ENCODE measurements at regions not wholly inside any gene's neighbourhood (a gene's known extent, or its start where the extent isn't known, plus 50 kb on each side); places are given as distances from the start of the nearest gene placed in this dataset.

DNA sequence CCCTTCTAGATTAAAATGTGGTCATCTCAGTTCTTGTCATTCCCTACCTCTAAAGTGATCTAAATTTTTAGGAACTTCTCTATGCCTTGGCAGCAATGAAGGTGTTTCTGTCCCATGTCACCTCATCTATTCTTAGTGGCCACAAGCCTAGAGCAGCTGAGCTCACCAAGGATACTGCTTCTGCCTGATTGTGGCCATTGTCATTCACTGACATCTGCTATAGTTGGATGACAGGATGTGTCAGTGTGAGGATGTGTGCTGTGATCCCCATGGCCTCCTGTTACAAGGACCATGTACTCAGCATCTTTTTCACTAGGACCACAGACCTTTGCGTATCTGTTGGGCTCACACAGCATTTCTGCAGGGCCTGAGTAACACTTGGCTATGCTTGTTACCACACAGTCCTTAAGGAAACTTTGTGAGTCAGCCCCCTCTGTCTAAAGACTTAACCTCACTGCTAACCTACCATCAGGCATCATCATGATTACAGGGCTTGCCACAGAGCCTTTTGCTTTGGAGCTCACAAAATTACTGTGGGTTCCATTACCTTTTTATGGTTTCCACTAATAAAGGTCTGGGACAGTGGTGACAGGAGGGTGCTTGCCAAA, 421.0 kb downstream of the ADAM29 start:
- no peak for ATAC-seq

GRCh38 chr4:175341203-175341755, 423.1 kb downstream of the ADAM29 start:
- ATAC-seq = no peak
- DNase-seq (ENCODE audit: low spot score) = no peak
- intact Hi-C loops (cut with DNase I) = no loop called here

More for the DNA sequence above, 421.0 kb downstream of the ADAM29 start:
- DNase-seq (ENCODE audit: low spot score) = no peak
- intact Hi-C loops (cut with DNase I) = no loop called here

DNA sequence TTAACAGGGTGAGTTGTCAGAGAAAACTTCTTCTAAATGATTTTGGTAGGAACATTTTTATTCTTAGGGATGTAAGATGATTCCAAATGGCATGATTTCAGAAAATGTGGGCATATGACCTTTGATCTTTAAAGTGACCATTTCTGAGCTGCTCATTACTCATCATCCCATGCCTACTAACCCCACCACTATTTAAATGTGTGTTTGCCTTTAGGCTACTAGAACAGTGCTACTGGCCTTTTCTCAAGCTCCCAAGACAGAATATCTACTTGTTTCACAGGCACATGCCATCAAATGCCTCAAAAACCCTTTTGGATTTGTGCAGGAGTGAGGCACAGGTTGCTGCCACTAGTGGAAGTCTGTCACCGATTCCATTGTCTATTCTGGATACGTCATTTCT, 428.2 kb downstream of the ADAM29 start:
- intact Hi-C loops (cut with DNase I) = no loop called here
- no peak for DNase-seq (ENCODE audit: low spot score)
- ATAC-seq = no peak

- no peak for ATAC-seq
- no peak for DNase-seq (ENCODE audit: low spot score)
- intact Hi-C loops (cut with DNase I) = no loop called here
These were observed 432.1 kb downstream of the ADAM29 start for GRCh38 chr4:175350246-175350645.

DNA sequence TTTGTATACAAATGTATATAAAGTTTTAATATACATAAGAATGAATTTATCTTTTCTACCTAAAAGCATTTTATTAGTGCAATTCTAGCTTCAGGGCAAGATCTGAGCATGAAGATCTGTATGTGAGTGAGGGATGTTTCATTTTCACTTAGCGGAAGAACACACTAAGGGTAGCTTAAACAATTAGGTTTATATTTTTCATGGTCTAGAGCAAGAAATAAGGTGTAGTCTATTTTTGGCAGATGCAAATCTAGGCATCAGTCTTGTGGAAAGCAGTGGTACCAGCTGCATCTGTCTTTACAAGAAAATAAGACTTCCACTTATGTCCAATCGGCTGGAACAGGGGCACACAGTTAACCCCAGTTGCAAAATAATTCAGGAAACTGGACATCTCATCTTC, 433.3 kb downstream of the ADAM29 start:
- no peak for ATAC-seq
- no peak for DNase-seq (ENCODE audit: low spot score)
- intact Hi-C loops (cut with DNase I) = no loop called here

DNA sequence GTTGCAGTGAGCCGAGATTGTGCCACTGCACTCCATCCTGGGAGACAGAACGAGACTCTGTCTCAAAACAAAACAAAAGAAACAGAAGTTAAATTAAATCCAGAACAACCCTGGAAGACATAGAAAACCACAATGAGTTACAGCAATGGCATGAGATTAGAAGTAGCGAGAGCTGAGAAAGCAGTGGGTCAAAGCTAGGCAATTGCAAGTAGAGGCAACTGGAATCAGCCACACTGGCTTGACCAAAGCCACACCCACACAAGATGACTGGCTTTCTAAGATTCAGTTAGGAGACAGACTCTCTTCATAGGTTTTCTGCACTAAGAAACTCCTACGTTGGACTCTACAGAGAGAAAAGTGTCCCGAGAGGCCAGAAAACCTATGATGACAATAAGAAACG, 443.0 kb downstream of the GPM6A start:
- DNase-seq (ENCODE audit: low spot score) (no peak), ATAC-seq (no peak)
- intact Hi-C loops (cut with DNase I) = no loop called here

DNA sequence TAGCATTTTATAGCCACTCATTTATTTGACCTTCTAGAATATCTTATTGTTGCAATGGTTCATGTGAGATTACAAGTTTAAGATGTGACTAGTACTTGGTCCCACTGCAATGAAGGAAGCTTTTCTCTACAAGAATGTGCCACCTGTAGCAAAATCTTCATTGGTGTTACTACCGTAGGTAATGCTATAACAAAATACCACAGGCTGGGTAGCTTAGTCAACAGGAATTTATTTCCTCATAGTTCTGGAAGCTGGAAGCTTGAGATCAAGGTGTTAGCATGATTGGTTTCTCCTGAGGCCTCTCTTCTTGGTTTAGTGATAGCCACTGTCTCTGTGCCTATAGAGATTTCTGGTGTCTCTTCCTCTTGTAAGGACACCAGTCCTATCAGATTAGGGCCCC, 441.0 kb downstream of the GPM6A start:
- ATAC-seq = no peak
- DNase-seq (ENCODE audit: low spot score) = no peak
- intact Hi-C loops (cut with DNase I) = no loop called here

DNA sequence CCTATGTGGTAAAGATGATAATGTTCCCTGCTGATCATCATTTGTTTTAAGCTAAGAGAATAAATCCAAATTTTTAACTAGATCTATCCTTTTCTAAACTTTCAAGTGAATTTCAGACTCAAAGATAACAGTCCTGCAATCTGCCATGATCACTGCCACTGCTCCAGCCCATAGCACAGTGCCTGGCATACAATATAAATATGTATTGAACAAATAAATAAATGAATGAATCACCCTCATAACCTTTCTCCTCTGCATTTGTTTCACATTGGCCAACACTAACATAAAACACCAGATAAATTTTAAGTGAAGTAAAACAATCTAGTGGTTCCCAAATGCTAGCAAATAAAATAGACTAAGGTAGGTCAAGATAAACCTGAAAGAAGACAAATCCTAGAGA, 439.0 kb downstream of the GPM6A start:
- no peak for ATAC-seq
- intact Hi-C loops (cut with DNase I) = no loop called here
- DNase-seq (ENCODE audit: low spot score) = no peak

- intact Hi-C loops (cut with DNase I) = no loop called here
- no peak for ATAC-seq
- DNase-seq (ENCODE audit: low spot score) = no peak
These were observed 437.6 kb downstream of the GPM6A start for GRCh38 chr4:175374459-175374858.

GRCh38 chr4:175376287-175376977, 435.6 kb downstream of the GPM6A start:
- DNase-seq (ENCODE audit: low spot score) = no peak
- no peak for ATAC-seq
- intact Hi-C loops (cut with DNase I) = no loop called here

GRCh38 chr4:175377203-175377602, 434.9 kb downstream of the GPM6A start:
- intact Hi-C loops (cut with DNase I) = no loop called here

GRCh38 chr4:175378372-175378771, 433.7 kb downstream of the GPM6A start:
- intact Hi-C loops (cut with DNase I) = no loop called here
- ATAC-seq (no peak), DNase-seq (ENCODE audit: low spot score) (no peak)

More at GRCh38 chr4:175377203-175377602, 434.9 kb downstream of the GPM6A start:
- DNase-seq (ENCODE audit: low spot score) (no peak), ATAC-seq (no peak)

DNA sequence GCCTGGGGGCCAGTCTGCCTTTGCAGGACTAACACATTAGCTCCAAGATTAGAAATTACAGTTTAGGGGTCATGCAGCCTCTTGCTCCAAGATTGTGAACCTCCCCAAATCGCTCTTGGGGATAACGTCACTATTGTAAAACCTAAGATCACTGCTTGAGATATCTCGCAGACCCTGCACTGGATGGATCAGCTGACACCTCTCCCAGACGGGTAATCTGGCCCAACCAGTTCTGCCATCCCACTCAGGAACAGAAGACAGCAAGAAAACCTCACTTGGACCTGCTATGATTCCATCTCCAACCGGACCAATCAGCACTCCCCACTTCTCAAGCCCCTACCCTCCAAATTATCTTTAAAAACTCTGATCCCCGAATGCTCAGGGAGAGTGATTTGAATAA, 431.2 kb downstream of the GPM6A start:
- DNase-seq (ENCODE audit: low spot score) (no peak), ATAC-seq (no peak)
- intact Hi-C loops (cut with DNase I) = no loop called here

- intact Hi-C loops (cut with DNase I) = no loop called here
- no peak for DNase-seq (ENCODE audit: low spot score)
- no peak for ATAC-seq
These were observed 426.3 kb downstream of the GPM6A start for GRCh38 chr4:175385797-175386196.

DNA sequence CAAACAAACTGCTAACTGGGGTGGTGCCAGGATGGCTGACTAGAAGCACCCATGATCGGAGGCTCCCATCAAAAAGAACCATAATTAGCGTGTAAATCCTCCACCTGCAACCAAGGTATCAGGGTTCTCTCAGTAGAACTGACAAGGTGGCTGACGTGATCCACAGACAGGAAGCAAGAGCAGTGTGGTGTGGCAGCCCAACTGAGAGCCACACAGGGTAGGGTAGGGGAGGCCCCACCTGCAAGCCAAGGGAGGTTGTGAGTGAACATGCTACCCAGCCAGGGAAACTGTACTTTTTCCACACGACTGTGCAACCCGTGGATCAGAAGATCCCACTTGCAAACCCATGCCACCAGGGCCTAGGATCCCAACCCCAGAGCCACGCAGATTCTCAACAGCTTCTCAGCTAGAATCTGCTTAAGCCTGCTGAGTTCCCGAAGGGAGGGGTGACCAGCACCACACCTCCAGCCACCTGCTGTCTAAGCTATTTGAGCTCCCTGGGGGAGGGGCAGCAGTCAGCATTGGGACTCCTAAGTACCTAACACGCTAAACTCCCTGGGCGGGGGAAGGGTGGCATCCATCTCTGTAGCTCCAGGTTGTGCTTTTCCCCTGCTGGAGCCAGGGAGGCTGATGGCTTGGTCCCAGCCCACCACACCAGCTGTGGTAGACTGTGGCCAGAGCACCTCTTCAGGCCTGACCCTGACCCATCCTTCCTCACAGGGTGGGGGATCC, 425.1 kb downstream of the GPM6A start:
- intact Hi-C loops (cut with DNase I) = no loop called here
- DNase-seq (ENCODE audit: low spot score) (no peak), ATAC-seq (no peak)

DNA sequence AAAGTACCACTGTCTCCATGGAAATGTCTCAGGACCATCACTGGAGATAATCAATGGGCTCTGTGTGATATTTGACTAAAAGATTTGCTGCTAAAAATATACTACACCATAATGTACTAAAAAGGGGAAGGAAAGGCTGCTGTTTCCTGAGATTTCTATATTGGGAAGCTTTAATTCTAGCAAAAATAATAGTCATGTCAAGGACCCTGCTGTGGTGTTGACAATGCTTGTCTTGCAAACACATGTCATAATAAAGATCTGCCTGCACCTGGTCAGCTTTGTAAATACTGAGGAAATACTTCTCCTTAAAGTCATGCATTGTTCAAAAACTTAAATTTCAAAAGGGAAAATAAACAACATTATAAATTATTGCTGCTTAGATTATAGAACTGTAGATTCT, 417.9 kb downstream of the GPM6A start:
- no peak for ATAC-seq
- intact Hi-C loops (cut with DNase I) = no loop called here
- no peak for DNase-seq (ENCODE audit: low spot score)

DNA sequence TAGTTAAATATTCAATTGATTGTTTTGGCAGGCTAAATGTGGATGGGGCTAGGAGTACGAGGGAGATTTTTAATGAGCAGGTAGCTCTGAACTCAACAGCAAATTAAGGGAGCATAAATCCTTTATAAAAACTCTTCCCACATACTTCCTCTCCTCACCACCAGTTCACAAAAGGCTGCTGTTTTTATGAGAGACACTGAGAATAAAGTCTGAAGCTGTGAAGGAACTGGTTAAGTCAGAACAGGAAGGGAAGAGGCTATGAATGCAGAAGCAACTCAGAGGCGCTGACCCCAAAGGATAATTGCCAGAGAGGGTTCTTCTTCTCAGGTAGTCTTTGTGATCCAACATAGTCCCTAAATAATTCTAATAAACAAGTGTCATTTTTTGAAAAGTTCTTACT, 406.1 kb downstream of the GPM6A start:
- no peak for ATAC-seq
- DNase-seq (ENCODE audit: low spot score) = no peak
- intact Hi-C loops (cut with DNase I) = no loop called here

GRCh38 chr4:175407926-175408325, 404.1 kb downstream of the GPM6A start:
- ATAC-seq (no peak), DNase-seq (ENCODE audit: low spot score) (no peak)
- intact Hi-C loops (cut with DNase I) = no loop called here

GRCh38 chr4:175411251-175411650, 400.8 kb downstream of the GPM6A start:
- no peak for DNase-seq (ENCODE audit: low spot score)
- intact Hi-C loops (cut with DNase I) = no loop called here
- no peak for ATAC-seq

DNA sequence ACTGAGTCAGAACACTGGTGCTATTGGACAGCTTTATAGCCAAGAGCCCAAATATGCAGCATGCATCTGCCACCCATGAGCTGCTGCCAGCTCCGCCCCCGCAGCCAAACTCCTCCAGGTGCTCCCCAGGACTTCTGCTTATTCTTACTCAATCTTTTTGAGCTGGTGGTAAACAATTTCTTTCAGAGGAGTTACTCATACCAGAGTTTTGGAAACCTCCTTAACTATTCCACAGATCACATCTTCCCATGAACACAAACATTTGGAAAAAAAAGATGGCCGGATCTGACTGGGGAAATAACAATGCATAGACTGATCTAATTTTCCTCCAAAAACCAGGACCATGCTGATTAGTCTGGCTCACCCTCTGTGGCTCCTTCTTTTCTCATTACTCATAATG, 399.9 kb downstream of the GPM6A start:
- DNase-seq (ENCODE audit: low spot score) (no peak), ATAC-seq (no peak)
- intact Hi-C loops (cut with DNase I) = no loop called here
